ENCODE measurements at regions not wholly inside any gene's neighbourhood (a gene's known extent, or its start where the extent isn't known, plus 50 kb on each side); places are given as distances from the start of the nearest gene placed in this dataset.
"Not testable (repeated sequence)": the region's sequence is repeated elsewhere in the genome, so short reads cannot be mapped to it uniquely, and the experiment has no call there.

- DNase-seq: no peak
Measured at GRCh38 chr12:27133022-27133590, 50.7 kb upstream of the C12orf71 start.

DNA sequence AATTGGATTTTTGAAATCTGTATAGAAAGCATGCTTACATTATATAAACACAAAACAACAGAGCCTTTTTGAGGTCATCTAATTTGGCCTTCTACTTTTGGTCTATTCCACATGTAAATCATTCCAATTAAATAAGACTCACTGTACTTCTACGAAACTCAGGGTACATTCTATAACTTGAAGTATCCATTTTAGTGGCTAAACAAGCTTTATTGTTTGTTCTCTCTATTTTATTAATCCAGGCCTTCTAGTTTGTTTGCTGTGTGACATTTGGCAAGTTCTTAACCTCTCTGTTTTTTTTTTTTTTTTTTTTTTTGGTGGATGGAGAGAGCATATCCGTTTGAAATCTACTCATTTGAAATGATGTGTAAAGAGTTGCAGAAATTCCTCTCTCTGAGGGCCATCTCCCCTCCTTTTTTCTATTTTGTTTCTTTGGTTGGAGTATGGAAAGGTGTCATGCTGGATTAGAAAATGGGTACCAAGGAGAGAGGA is 58.1 kb upstream of the C12orf71 start:
- DNase-seq: no peak

GRCh38 chr12:27142101-27142721 is 59.8 kb upstream of the C12orf71 start:
- DNase-seq: peak; percentile 73

DNA sequence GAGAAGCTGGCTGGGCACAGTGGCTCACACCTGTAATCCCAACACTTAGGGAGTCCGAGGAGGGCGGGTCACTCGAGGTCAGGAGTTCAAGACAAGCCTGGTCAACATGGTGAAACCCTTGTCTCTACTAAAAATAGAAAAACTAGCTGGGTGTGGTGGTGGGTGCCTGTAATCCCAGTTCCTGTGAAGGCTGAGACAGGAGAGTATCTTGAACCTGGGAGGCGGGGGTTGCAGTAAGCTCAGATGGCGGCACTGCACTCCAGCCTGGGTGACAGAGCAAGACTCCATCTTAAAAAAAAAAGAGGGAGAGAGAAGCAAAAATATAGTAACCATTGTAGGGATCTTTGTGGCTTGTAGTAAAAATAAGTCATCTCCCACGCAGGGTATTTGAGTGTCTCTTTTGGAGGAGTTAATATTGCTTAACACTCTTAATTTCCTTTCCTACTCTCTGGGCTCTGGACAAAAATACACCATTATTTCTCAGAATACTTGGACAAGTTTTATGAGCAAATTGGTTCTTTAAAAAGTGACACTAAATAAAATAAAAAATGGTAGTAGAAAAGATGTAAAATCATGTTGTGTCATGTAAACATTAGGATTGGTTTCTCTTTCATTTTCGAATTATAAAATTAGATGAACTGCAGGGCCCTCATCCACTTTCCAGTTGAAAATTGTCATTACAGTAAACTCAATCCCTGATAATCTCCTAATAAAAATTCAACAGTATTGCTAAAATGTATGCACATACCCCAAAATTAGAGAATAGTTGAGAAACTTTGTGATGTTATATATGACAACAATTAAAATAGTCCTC is 61.1 kb upstream of the C12orf71 start:
- no peak for DNase-seq

- not testable (repeated sequence) for DNase-seq
Measured at GRCh38 chr12:27145725-27146124, 63.3 kb upstream of the C12orf71 start.

GRCh38 chr12:27148373-27148772 is 66.0 kb upstream of the C12orf71 start:
- DNase-seq: no peak

DNA sequence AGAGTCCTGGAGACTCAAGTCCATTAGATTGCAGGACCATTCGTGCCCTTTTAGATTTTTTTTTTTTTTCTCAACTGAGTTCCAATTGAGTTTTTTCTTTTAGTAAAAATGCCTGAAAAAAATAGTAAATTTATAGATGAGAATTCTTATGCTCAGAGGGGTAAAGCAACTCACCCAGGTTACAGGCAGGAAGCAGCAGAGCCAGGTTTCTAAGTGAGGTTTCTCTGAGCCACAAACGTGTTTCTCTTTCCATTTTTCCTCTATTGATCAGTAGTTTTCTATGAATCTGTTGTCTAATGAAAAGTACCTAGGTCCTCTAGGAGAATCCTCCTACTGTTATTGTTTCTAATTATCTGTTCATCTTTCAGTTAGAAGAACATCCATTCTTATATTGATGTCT is 66.4 kb upstream of the C12orf71 start:
- no peak for DNase-seq

DNA sequence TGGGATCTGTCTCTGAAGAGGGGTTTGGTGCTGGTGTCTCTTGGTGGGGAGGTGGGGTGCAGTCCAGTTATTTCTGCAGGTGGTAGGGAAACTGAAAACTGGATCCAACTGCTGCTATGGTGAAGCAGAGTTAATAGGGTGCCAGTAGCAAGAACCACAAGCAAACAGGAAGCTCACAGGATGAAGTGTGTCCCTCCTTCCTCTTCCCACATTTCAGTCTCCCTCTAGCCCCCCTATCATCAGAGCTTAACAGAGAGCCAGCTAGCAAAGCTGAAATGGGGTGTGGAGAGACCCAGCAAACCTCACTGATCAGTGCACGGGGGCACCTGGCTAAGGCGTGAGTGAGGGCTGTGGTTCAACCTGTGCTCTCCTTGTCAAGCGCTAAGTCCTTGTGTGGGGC is 69.1 kb upstream of the C12orf71 start:
- no peak for DNase-seq

DNA sequence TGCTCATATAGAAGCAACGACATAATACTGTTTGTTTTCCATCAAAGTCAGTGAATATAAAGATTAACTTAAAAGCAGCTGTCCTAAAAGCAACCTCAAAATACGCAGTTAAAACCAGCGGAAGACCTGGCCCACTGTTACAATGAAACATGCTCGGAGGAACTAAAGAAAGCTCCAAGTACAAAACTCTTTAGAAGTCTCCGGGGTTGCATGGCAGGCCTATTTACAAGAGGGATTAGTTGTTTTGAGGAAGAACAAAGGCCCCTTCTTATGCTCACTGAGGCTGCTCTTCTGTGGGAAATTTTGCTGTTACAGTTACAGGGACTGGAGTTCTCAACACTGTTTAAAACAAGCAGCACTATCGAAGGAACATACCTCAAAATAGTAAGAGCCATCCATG is 75.9 kb upstream of the C12orf71 start:
- no peak for DNase-seq

GRCh38 chr12:27161458-27162228 is 79.3 kb upstream of the C12orf71 start:
- no peak for DNase-seq

GRCh38 chr12:27162229-27162537 is 79.8 kb upstream of the C12orf71 start:
- DNase-seq: no peak

DNA sequence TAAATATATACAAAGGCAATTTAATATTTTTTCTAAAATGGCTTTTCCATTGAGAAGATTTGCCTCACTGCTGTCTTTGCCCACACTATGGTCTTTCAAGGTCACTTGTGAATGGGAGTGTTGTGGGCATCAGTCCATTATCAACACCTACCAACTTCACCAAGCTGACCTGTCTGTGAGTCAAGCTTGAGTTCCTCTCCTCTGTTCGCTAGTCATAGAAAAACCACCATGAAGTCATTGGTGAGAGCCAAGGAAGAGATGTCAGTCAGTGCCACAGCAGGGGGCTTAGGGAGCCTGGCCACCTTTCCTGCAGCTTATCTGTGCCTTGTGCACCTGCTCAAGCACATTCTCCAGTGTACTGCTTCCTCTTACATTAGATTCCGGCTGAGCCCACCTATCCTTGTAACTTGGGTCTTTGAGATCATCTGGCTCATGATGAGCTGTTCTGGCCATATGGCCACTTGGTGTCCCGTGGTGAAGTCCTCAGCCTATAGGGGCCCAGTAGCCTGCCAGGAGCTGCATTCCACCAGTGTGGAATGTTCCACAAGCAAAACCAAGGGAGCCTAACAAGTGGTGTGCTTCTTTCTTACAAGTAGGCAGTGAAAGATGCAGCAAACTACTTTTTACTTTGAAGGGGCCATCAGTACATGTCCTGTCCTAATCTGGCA is 80.8 kb upstream of the C12orf71 start:
- DNase-seq: peak; percentile 88

- no peak for DNase-seq
Measured at GRCh38 chr12:27163894-27164293, 80.2 kb upstream of the STK38L start.

- no peak for DNase-seq
Measured at GRCh38 chr12:27164330-27165040, 79.6 kb upstream of the STK38L start.

GRCh38 chr12:27165958-27166357 is 78.1 kb upstream of the STK38L start:
- DNase-seq: not testable (repeated sequence)

DNA sequence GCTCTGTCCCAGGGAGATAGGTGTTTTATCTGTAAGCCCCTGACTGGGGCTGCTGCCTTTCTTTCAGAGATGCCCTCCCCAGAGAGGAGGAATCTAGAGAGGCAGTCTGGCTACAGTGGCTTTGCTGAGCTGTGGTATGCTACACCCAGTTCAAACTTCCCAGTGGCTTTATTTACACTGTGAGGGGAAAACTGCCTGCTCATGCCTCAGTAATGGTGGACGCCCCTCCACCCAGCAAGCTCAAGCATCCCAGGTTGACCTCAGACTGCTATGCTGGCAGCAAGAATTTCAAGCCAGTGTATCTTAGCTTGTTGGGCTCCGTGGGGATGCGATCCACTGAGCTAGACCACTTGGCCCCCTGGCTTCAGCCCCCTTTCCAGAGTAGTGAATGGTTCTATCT is 72.6 kb upstream of the STK38L start:
- DNase-seq: not testable (repeated sequence)

DNA sequence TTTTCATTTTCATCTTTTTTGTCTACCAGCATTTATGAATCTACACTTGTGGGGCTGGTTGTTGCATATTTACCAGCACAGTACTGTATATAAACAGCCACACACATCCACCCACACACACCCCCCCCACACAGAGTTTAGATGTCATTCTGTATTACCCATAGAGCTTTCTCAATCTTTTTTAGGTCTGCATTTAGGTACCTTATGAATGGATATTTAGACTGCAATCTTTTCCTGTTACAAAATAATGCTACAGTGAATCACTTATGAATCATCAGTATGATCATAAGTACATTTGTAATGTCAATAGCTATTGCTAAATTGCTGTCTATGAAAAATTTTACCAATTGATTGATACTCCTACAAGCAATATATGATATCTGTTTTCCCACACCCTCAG is 67.3 kb upstream of the STK38L start:
- peak; percentile 15 for DNase-seq

GRCh38 chr12:27177706-27178105 is 66.4 kb upstream of the STK38L start:
- peak; percentile 39 for DNase-seq

DNA sequence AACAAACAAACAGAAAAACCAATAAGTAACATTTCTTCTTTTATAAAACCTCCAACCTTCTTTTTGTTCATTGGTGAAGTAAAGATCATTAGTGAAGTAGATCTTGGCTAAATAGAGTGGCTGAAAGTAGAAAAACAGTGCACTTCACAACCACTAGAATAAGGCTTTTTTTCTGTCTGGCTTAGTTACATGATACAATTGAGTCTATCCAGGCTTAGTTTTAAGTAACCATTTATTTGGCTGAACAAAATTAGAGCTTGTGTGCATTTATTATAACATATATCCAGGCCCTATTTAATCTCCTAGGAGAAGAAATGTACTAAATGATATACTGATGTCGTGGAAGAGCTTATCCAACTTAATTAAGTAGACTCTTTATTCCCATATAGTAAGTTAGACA is 65.8 kb upstream of the STK38L start:
- DNase-seq: no peak

GRCh38 chr12:27178723-27179399 is 65.2 kb upstream of the STK38L start:
- DNase-seq: peak; percentile 12

DNA sequence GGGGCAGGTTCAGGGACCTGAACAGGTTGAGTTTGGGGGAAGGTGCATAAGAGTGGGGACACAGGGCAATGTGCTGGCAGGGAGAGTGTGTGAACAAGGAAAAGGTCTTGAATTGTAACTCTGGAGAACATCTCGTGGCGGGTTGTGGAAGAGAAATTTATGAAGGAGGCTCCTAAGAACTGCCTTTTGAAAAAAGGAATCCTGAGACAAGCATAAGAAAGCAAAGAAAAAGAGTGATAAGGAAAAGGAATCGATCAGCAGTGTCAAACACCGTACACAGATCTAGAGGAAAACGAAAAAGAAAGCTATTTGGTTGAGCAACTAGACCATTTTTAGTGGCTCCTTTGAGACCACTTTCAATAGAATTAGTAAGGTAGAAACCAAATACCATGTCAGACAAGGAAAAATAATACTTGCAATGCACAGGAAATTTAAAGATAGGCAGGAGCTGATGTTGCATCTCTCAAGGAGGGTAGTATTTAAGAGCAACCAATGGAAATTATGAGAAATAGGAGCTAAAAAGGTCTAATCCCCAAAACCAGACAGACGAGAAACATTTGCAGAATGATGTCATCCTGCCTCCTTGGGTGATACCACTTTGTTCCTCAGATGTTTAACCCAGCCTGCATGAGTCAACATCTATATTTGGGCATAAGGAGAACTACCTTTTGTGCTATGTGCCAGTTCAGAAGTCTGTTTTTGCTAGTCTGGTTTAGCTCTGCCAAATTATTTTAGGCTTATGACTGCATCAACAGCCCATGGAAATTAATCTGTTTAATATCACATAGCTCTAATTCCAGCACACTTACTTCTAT is 64.5 kb upstream of the STK38L start:
- DNase-seq: peak; percentile 97

Measured in kidney glomerular epithelial cell (primary cell).